Urothelium cell line (cell line): ENCODE measurements at regions not wholly inside any gene's neighbourhood (a gene's known extent, or its start where the extent isn't known, plus 50 kb on each side); places are given as distances from the start of the nearest gene placed in this dataset.
A peak's percentile ranks its signal among the peaks of the same experiment; 100 is the strongest.
"Not testable (repeated sequence)": the region's sequence is repeated elsewhere in the genome, so short reads cannot be mapped to it uniquely, and the experiment has no call there.

Source experiments
- DNase-seq: peaks from one replicate; pipeline ENCODE4 v3.0.0; 2011; ENCODE audit warnings: low spot score, mixed read lengths
- FAIRE-seq: peaks from 2 replicates; lab custom pipeline; 2011; peaks lifted over from hg19 to GRCh38; lab: Jason Lieb, UNC

- FAIRE-seq (no peak), DNase-seq (no peak)
Observed at GRCh38 chr5:29042152-29042551, 2003.8 kb upstream of the CDH9 start.

- DNase-seq (no peak), FAIRE-seq (no peak)
Observed at GRCh38 chr5:29040404-29040803, 2002.0 kb upstream of the CDH9 start.

- no peak for FAIRE-seq
Observed at GRCh38 chr5:29039994-29040393, 2001.6 kb upstream of the CDH9 start.

GRCh38 chr5:29037716-29038115 lies 1999.3 kb upstream of the CDH9 start:
- no peak for DNase-seq
- no peak for FAIRE-seq

More at GRCh38 chr5:29039994-29040393, 2001.6 kb upstream of the CDH9 start:
- no peak for DNase-seq

- FAIRE-seq (no peak), DNase-seq (no peak)
Observed at GRCh38 chr5:29024052-29024451, 1985.7 kb upstream of the CDH9 start.

- FAIRE-seq (no peak), DNase-seq (no peak)
Observed at GRCh38 chr5:29023541-29023940, 1985.2 kb upstream of the CDH9 start.

- no peak for FAIRE-seq
- DNase-seq = no peak
Observed at GRCh38 chr5:29017501-29017900, 1979.1 kb upstream of the CDH9 start.

- no peak for FAIRE-seq
- DNase-seq = no peak
Observed at GRCh38 chr5:29016067-29016466, 1977.7 kb upstream of the CDH9 start.

GRCh38 chr5:29015523-29015922 lies 1977.1 kb upstream of the CDH9 start:
- FAIRE-seq (no peak), DNase-seq (no peak)

- FAIRE-seq (no peak), DNase-seq (peak; percentile 15)
Observed at GRCh38 chr5:29005386-29005785, 1967.0 kb upstream of the CDH9 start.

GRCh38 chr5:29002481-29002880 lies 1964.1 kb upstream of the CDH9 start:
- FAIRE-seq = no peak
- DNase-seq = no peak

- FAIRE-seq (no peak), DNase-seq (no peak)
Observed at GRCh38 chr5:29001666-29002065, 1963.3 kb upstream of the CDH9 start.

GRCh38 chr5:28984639-28985038 lies 1946.3 kb upstream of the CDH9 start:
- FAIRE-seq (no peak), DNase-seq (no peak)

GRCh38 chr5:28975508-28975907 lies 1937.1 kb upstream of the CDH9 start:
- no peak for FAIRE-seq
- DNase-seq = no peak

GRCh38 chr5:28967848-28968247 lies 1929.5 kb upstream of the CDH9 start:
- FAIRE-seq (no peak), DNase-seq (no peak)

- no peak for FAIRE-seq
- no peak for DNase-seq
Observed at GRCh38 chr5:28961816-28962215, 1923.4 kb upstream of the CDH9 start.

- no peak for FAIRE-seq
Observed at GRCh38 chr5:28958581-28958980, 1920.2 kb upstream of the CDH9 start.

GRCh38 chr5:28957450-28957849 lies 1919.1 kb upstream of the CDH9 start:
- DNase-seq (no peak), FAIRE-seq (no peak)

More at GRCh38 chr5:28958581-28958980, 1920.2 kb upstream of the CDH9 start:
- DNase-seq = no peak

- FAIRE-seq (no peak), DNase-seq (peak; percentile 55)
Observed at GRCh38 chr5:28954074-28954473, 1915.7 kb upstream of the CDH9 start.

- DNase-seq = no peak
- no peak for FAIRE-seq
Observed at GRCh38 chr5:28947865-28948264, 1909.5 kb upstream of the CDH9 start.

- no peak for DNase-seq
- FAIRE-seq = no peak
Observed at GRCh38 chr5:28945859-28946258, 1907.5 kb upstream of the CDH9 start.

- FAIRE-seq, DNase-seq: not testable (repeated sequence)
Observed at GRCh38 chr5:28929366-28929765, 1891.0 kb upstream of the CDH9 start.

- DNase-seq = not testable (repeated sequence)
- peak; percentile 50 for FAIRE-seq
Observed at GRCh38 chr5:28928327-28928790, 1890.0 kb upstream of the CDH9 start.
